Right lobe of liver (tissue), 4 donors: ENCODE measurements at regions not wholly inside any gene's neighbourhood (a gene's known extent, or its start where the extent isn't known, plus 50 kb on each side); places are given as distances from the start of the nearest gene placed in this dataset.

Experiments
- POLR2A ChIP-seq: fragments of 450-650 bp; IDR thresholded peaks from one replicate; pipeline ENCODE4 v1.6.1; 2017; ENCODE audit warnings: antibody characterized with exemption, mild to moderate bottlenecking
- TF ChIP-seq, protein P1 (sequence below), 4 donors: fragments of 200-600 bp in 3 of 4; fragments of 450-650 bp in 1 of 4; IDR thresholded peaks; one replicate each; pipeline versions ENCODE4 v1.5.1 to v1.8.0; 2016 to 2022; ENCODE audit warnings: antibody characterized with exemption in 4 of 4, mild to moderate bottlenecking in 2 of 4
- donor health status: DM: no; HTN: no; CAD: no.
- donor health status: DM: no; HTN: no; CAD: no.
- donor health status: DM: no; HTN: yes; CAD: no.

DNA sequence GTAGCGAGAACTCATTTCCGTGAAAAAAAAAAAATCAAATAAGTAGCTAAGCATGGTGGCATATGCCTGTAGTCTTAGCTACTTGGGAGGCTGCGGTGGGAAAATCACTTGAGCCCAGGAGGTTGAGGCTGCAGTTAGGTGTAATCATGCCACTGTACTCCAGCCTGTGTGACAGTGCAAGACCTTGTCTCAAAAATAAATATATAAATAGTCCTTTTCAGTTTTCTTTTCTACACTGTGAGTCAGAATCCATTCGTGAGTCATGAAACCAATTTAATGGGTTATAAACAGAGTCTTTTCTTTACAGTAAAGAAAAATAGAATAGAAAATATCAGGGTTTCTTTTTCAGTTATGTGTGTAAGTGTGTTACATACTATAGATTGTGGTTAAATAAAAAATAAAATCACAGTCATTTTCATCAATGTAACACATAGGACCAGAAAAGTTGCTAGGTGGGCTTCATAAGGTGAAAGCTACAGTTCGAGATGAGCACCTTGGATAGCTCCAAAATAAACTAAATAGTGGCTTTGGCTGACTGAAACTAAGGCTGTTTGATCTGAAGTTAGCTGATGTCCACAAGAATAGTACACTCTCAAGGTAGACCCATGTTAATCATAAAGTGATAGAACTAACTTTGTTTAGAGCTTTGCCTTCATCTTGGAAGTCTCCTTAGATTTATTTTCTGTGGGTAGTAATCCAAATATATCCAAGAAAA lies 781.1 kb downstream of the GATA3 start:
- TF ChIP-seq, protein P1, sequence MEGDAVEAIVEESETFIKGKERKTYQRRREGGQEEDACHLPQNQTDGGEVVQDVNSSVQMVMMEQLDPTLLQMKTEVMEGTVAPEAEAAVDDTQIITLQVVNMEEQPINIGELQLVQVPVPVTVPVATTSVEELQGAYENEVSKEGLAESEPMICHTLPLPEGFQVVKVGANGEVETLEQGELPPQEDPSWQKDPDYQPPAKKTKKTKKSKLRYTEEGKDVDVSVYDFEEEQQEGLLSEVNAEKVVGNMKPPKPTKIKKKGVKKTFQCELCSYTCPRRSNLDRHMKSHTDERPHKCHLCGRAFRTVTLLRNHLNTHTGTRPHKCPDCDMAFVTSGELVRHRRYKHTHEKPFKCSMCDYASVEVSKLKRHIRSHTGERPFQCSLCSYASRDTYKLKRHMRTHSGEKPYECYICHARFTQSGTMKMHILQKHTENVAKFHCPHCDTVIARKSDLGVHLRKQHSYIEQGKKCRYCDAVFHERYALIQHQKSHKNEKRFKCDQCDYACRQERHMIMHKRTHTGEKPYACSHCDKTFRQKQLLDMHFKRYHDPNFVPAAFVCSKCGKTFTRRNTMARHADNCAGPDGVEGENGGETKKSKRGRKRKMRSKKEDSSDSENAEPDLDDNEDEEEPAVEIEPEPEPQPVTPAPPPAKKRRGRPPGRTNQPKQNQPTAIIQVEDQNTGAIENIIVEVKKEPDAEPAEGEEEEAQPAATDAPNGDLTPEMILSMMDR (IDR thresholded peaks at IDR 0.05), result no peak
- TF ChIP-seq POLR2A, result no peak
